ENCODE measurements at regions not wholly inside any gene's neighbourhood (a gene's known extent, or its start where the extent isn't known, plus 50 kb on each side); places are given as distances from the start of the nearest gene placed in this dataset.
"Not testable (repeated sequence)": the region's sequence is repeated elsewhere in the genome, so short reads cannot be mapped to it uniquely, and the experiment has no call there.

DNA sequence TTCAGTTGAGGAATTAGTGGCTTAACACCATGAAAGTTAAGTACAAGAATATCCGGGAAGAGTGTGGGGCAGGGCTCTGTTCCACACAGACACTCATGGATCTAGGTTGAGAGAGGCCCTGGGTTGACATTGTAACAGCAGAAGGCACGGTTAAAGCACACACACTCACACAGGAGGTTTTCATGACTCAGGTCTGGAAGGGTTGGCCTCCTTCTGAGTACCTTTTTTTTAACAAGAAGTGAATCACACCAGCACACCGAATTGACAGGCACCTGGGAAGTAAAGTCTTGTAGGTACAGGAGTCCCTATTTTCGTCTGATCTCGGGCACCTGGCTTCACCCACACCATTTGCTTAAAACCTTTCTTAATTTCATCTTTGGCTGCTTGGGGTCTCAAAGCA, 509.4 kb upstream of the ADARB2 start:
- DNase-seq (ENCODE audit: low read depth), result no peak

DNA sequence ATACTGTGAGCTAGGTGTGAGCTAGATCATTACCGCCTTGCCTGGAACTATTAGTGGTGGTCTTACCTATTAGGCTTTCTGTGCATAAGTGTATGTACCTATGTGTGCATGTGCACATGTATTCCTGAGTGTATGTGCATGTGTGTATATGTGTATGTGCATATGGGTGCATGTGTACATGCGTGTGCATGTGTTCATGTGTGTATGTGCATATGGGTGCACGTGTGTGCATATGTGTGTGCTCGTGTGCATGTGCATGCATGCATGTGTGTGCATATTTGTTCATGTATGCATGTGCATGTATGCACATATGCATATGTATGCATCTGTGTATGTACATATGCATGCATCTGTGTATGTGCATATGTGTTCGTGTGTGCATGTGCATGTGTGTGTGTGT, 508.3 kb upstream of the ADARB2 start:
- DNase-seq (ENCODE audit: low read depth), result no peak

DNA sequence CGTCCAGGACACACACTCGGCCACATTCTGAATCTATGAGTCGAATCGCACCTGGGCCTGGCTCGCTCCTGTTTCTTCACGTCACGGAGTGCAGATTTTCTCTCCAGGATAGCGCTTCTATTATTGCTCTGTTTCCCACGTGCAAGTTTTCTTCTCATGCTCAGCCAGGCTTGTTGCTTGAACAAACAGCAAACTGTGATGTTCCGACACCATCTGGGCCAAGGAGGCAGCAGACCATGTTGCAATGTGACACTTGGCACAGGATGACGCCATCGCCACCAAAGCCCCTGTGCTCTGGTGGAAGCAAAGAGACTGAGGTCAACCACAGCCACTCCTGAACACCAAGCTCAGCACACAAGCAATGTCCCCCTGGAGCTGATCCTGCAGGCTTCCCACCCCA, 507.1 kb upstream of the ADARB2 start:
- no peak for DNase-seq (ENCODE audit: low read depth)

DNA sequence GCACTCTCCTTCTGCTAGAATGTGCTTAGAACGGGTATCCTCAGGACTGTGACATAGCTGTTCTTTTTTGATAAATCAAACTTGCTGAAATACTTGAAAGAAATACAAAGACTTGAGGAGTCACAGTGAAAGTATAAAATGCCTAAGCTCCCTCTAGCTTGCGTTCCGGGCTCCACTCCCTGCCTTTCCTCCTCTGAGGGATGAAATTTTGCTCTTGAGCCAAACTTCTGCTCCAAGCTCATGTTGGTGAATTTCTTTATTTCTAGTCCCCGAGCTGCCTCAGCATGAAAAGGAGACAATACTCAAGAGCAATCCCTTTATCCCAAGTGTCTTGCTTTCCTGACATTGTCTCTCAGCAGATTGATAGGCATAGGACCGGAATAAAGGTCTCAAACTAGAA, 499.6 kb upstream of the ADARB2 start:
- DNase-seq (ENCODE audit: low read depth), result no peak

DNA sequence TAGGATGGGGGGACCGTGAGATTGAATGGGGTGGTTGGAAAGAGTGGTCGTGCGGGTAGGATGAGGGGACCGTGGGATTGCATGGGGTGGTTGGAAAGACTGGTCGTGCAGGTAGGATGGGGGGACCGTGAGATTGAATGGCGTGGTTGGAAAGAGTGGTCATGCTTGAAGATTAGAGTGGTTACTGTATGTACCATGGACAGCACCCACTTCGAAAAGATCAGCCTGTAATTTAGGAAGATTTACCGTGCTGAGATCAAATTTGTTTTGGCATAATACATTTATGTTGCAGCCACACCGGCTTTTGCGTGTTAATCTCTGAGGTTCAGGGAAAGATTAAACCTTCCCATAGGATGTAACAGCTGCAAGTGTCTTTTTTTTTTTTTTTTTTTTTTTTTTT, 495.2 kb upstream of the ADARB2 start:
- no peak for DNase-seq (ENCODE audit: low read depth)

DNA sequence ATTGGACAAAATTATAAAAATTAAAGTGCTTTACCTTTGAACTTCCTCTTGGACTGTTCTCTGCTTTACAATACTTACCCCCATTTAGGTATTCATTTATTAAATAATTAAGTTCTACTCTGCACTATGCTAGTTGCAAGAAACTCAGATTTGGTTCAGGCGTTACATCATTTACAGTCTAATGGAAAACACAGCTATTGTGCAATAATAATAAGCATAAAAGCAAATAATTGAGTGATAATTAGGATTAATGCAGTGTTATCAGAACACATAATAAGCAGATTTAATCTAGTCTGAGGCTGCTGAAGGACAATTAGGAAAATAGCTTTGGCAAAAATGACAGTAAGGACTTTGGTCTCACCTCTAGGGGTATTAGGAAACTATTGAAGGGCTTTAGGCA, 493.2 kb upstream of the ADARB2 start:
- no peak for DNase-seq (ENCODE audit: low read depth)

DNA sequence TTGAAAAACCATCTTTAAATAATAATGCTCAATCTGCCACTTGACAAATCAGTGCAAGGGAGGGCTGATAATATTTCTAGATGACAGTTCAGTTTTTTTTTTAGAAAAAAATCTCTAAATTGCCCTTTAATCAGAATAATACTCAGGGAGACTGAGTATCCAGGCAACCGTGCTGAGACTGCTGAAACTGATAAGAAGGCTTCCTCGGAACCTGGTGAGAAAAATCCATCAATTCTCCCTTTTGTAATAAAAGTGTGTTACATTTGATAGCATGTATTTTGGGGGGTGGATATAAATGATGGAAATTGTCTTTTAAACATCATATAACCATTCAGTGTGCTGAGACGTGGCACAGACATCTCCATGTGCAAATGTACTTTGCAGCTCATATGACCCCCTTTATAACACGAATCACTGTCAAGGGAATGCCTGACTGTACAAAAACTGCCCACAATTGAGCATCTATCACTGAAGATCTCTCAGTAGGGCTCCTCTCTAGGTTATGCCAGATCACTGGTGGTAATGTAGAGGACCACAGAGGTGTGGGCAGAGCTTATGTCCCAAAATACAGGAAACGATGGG, 491.1 kb upstream of the ADARB2 start:
- DNase-seq (ENCODE audit: low read depth), result no peak

DNA sequence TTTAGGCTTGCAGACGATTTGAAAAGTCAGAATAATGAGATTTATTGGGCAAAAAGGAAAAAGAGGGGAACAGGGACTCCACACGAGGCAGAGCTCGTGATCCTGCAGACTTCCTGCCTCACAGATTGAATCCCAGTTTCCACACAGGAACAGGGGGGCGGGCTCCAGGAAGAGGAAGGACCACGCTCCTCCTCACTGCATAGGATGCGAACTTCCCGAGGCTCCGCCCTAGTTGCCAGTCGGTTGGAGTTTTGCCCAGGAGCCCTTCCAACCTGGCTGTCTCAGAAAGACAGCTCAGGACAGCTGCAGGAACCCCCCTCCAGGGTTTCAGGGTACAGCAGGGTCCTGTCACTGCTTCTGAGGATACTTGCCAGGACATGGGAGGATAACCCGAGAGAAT, 488.3 kb upstream of the ADARB2 start:
- DNase-seq (ENCODE audit: low read depth), result no peak

DNA sequence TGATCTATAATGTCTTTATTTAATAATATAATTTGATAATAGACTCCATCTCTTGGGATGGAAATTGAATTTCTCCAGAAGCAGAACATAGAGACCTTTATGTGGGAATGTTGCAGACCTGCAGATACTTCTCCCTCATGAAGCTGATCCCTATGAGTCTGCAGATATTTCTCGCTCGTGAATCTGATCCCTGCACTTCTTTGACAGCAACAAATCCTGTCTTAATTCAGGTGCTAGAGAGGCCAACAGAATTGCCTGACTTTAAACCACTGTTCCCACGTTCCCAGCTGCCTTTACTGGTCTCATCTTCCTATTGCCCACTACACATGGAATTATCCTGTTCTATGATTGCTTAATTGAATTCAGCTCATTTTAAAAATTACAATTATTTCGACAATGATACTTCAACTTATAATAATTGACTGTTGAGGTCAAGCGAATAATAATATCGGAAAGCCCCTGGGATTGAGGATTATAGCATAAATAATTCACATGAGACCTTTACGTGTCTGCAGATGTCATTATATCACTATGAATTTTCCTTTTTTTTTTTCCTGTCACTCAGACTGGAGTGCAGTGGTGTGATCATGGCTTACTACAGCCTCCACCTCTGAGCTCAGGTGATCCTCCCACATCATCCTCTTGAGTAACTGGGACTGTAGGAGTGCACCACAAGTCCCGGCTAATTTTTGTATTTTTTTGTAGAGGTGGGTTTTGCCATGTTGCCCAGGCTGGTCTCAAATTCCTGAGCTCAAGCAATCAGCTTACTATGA, 486.4 kb upstream of the ADARB2 start:
- DNase-seq (ENCODE audit: low read depth), result no peak

DNA sequence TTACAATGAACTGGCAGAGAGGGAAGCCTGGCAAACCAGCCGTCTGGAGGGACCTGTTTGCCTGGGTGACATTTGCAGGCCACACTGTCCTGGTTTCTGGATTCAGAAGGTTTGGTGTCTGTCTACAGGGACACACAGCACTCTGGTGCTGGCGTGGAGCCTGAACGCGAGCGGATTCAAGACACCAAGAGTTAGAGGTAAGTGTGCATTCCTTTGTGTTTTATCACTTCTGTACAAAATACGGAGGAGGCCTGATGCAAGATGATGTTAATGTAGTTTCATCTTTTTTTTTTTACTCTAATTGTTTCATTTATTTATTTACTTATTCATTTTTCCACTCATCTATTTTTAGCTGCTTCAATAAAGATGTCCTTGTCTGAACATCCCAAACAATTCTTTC, 485.3 kb upstream of the ADARB2 start:
- DNase-seq (ENCODE audit: low read depth), result no peak

DNA sequence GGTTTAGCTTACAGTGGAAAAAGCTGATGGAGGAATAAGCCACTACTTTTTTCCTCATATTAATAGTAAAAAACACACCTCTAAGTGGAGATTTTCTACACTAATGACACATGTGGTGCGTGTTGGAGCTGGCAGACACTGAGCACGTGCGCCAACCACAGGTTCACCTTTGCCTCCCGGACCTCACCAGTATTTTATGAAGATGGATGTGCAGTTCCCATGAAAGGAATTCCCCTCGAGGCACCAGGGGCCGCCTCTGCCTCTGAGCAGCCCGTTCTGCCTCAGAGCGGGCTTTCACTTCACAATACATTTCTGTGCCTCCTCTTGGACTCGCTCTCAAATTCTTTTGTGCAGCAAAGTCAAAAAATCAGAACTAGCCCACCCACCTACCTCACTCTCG, 477.5 kb upstream of the ADARB2 start:
- DNase-seq (ENCODE audit: low read depth), result no peak

DNA sequence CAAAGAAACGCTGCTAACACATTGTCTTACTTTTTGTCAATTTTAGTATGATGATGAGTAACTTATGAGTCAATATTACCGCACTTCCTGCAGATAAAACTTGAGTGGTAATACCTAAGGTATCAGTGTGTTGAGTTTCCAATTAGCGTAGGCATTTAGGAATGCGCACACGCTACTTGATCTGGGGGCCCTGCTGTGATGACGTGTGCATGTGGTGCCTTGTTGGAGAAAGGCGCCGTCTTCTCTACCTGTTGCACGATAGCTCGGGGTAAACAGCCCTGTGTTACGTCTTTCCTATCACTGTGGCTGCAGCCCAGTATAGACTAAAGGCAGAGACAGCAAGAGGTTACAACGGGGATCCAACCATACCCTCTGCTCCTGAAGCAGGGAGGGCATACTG, 476.8 kb upstream of the ADARB2 start:
- no peak for DNase-seq (ENCODE audit: low read depth)

DNA sequence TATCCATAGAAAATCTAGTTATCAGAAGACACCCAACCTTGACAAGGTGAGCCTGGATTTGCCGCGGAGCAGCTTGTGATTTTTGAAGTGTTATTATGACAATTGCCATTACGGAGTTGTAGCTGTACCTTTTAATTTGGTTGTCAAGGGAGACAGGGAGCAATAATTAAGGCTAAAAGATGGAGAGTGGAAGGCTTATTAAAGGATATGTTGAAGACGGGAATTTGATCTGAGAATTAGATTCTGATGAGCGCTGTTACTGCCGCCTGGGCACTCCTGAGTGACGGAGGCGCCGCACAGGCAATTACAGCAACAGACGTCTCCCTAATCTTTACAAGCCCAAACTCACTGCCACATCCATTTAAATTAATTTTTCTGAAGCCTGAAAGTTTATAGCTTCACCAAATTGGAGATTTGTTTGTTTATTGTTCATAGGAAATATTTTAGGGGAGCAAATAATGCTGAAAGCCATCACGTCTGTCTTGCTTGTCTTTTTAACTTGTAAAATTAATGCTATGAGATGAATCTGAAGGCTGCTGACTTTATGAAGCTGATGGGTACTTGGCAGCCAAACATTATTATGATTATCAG, 475.0 kb upstream of the ADARB2 start:
- DNase-seq (ENCODE audit: low read depth), result no peak

DNA sequence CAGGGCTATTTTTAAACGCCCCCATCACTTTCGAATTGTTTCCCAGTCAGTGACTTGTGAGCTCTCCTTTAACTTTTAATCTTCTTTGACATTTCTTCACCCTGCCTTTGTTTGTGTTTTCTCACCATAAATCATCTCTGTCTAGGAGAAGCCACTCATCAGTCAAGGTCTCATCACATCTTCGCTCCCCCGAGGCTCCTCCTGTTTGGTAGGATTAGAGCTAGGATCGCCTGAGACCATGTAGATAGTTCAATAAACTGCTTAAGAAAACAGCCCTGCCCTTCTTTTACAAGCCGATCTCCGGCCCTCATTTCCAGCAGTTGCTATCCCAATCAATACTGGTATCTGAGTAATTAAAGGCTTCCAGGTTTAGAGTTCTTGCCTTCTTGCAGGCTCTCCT, 472.8 kb upstream of the ADARB2 start:
- no peak for DNase-seq (ENCODE audit: low read depth)

DNA sequence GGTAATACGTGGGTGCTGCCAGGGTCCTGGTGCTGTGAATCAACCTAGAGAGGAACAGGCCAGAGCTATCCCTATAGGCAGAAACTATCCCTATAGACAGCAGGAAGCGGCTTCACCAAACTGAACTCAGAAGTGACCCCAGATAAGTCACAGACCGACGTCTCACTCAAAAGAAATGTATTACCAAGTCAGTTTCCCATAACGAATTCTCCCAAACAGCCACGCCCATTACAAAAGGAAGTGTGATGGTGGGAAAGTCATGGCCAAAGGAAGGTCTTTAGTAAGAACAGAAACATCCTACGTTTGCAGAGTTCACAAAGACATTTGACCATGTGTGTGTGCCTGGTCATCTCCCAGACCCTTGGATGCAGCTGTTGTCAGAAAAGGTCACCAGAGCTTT, 470.8 kb upstream of the ADARB2 start:
- DNase-seq (ENCODE audit: low read depth), result no peak

DNA sequence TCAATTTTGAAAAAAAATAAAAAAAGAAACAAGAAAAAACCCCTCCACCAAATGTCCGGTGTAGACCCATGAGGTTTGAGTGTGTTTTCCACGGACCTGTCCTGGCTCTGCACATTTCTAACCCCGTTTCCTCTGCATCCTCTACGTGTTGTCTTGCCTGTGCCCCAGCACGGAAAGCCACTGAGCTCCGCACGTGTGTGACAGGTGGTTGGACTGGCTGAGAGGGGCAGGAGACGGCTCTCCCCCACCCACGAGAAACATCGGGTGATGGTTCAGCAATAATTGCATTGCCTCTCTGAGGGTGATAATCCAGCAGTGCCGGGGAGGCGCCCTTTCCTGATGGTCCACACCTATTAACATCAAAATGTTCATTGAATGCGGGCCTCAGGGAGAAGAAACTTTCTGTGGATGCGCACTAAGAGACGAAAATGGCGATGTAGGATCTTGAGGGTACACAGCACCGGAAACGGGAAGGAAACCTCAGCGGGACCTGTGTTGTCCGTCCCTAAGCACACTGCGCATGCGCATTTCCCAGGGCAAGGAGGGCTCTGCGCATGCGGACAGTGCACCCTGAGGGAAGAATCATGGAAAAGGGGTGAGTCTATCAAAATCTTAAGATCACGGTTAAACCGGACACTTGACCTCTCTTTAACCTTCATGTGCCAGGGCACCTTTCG, 470.1 kb upstream of the ADARB2 start:
- no peak for DNase-seq (ENCODE audit: low read depth)

DNA sequence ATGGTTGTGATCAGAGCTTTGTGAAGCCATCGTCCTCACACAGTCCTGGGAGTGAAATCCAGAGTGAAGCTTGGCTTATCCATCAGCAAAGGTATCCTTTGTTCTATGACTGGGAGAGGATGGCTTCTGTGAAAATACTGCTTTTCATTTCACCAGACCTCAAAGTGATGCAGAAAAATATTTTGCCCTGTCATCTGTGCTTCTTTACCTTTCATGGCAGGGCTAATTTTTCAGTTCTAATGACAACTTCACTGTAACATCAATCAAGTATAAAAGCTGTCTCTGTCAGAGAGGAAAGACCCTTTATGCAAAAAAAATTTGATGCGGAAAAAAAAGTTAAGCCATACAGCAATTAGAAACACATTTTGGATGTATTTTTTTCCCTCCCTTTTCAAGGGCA, 468.1 kb upstream of the ADARB2 start:
- DNase-seq (ENCODE audit: low read depth), result no peak

DNA sequence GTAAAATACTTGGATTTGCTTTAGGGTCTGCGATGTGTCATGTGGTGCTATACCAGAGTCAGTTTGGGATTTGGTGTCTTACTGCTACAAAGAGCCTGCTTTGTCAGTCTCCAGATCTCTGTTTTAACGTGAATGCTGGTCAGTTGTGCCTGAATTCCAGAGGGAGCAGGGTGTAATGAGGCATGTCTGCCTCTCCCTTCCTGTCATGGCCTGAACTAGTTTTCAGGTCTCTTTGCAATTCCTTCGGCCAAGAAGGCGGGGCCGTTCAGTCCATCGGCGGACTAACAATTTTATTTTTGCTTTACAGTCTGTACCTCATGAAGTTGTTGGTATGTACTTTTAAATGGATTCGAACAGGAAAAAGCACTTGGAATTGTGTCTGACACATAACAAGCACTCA, 465.1 kb upstream of the ADARB2 start:
- no peak for DNase-seq (ENCODE audit: low read depth)

DNA sequence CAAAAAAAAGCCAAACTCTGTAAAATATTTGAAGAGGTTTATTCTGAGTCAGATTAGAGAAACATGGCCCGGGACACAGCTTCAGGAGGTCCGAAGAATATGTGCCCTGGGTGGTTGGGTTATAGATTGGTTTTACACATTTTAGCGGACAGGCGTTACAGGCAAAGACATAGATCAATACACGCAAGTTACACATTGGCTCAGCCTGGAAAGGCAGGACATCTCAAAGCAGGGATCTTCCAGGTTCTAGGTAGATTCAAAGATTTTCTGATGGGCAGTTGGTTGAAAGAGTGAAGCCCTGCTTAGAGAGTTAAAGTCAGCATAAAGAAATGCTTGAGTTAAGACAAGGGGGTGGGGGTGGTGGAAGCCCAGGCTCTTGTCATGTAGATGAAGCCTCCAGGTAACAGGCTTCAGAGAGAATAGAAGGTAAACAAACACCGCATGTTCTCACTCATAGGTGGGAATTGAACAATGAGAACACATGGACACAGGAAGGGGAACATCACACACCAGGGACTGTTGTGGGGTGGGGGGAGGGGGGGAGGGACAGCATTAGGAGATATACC, 464.3 kb upstream of the ADARB2 start:
- DNase-seq (ENCODE audit: low read depth), result no peak

DNA sequence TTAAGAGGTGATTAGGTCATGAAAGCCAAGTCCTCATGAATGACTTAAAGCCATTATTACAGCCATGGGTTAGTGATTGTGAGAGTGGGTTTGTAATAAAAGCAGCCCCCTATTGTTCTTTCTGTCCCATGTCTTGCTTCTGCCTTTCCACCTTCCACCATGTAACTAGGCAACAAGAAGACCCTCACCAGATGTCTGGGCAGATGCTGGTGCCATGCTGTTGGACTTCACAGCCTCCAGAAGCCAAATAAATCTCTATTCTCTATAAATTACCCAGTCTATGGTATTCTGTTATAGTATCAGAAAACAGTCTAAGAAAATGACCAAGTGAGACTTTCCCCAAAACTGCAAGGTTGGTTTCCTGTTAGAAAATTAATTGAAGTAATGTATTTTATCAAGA, 460.3 kb upstream of the ADARB2 start:
- no peak for DNase-seq (ENCODE audit: low read depth)

DNA sequence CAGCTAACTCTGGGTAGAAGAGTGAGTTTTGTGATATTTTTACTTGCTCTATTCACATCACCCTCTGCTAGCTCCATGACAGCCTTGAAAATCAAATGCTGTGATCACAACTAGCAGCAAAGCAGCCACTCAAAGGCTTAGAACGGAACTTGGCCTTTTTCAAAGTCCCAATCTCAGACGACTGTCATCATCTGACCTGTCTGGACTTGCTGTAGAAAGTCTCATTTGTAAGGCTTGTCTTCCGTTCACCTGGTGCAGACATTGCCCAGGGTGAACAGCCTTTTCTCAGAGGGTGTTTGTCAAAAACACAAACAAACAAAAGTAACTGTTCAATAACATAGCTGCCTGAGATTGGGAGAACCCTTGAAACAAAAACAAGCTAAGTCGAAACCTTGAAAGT, 458.9 kb upstream of the ADARB2 start:
- DNase-seq (ENCODE audit: low read depth), result no peak

DNA sequence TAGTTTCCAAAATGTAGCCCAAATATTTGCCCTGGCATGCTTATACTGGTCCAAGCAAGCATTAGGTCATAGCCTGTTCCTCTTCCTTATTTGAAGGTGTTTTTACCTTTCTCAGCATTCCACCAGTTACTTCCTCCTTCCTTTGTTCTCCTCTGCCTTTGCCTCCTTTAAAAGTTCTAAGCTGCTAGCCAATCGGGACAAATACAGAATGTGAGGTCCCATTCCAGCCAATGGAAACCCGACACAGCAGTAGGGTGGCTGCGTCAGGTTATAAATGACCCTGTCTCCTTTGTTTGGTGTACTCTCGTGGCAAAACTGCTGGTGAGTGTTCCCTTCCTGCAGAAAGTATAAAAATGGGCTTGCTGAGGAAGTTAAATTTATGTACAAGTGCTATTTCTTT, 452.0 kb upstream of the ADARB2 start:
- not testable (repeated sequence) for DNase-seq (ENCODE audit: low read depth)

DNA sequence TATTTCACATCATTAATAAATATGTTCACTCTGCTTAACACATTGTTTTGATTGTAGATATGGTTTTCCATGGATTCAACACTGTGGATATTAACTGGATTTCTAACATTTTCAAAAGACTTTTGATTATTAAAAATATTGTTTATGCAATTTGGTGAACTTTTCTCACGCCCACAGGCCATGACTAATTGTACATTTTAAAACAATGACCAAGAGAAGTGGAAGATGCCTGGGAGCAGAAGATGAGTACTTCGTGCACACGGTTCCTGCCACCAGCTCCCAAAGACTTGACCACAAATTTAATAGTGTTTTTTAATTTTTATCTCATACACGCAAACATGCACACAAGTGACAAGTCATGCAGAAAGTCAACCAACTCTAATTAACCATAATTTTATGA, 451.0 kb upstream of the ADARB2 start:
- DNase-seq (ENCODE audit: low read depth), result no peak

Measured in stimulated activated CD8-positive, alpha-beta memory T cell treated with anti-CD3 and anti-CD28 coated beads, Interleukin-15, amount 100 ng/mL, for 24 hours (primary cell).